DMS53 (cell line): ENCODE measurements at regions not wholly inside any gene's neighbourhood (a gene's known extent, or its start where the extent isn't known, plus 50 kb on each side); places are given as distances from the start of the nearest gene placed in this dataset.

Experiments used
- DNase-seq: peaks from one replicate; lab custom pipeline; 2025; lab: John Stamatoyannopoulos, UW

DNA sequence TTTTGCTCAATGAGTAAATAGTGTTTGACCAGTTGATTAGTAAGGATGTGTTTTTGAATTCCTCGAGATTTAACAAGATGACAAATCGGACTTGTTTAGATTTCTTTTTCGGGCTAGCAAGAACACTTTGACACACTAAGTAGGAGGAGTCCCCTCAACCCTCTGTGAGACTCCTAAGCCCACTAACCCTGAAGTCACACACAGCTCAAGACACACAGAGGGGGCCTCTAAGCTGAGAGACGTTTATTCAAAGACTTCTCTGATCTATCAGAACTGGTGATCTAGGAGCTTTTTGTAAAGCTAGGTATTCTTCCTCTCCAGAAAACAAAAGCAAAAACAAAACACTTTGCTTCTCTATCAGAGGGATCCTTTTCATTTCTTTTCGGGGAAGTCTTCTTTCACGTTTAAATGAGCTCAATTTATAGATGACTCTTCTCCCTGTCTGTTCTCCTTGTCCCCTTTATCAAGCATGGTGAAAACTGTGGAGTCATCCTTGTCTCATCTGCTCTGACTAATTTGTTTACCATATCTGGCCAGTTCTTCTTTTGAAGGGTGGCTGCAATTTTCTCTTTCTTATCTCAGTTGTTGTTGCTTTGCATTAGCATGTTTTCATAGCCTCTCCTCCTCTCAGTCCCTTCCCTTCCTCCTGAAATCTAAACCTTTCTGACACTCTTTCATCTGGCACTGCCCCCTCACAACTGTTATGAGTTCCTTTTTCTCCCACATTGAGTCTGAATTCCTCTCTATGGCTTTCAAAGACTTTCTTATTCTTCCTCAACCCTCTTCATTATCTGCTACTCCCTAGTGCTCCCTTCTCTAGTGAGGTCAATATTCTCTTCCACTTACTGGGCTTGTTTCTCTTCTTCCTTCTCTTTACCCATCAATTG lies 68.5 kb upstream of the RAI14 start:
- peak; percentile 60 for DNase-seq

DNA sequence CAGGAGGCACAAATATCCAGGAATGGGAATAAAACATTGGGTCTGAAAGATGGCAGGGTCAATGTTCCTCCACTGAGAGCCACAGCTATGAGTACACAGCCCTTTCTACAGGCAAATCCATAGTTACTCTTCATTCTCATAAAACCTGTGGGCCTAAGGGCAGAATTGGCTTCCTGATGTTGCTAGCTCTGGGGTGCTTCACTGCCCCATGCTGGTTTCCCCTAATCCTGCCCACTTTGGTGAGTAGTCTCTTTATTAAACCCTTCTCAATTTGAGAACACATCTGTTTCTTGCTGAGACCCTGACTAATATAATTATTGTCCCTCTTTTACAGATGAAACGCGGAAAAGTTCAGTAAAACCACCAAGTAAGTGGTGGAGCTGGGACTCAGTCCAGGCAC lies 66.3 kb upstream of the RAI14 start:
- DNase-seq = no peak

DNA sequence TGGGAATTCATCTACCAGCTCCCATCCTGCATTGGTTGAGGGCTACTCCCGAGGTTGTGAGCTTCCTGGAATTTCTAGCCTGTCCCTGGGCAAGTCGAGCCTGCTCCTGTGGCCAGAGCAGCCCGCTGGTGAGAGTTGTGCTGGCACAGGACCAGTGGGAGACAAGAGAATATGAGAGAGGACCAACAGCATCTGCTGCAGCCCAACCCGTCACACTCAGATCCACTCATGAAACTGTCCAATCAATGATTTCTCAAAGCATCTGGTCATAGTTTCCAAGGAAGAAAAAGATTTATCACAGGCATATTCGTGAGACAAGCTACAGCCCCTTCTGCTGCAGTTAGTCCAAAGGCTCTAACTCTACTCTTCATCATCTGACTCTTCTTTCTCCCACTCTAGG lies 64.4 kb upstream of the RAI14 start:
- DNase-seq = no peak

DNA sequence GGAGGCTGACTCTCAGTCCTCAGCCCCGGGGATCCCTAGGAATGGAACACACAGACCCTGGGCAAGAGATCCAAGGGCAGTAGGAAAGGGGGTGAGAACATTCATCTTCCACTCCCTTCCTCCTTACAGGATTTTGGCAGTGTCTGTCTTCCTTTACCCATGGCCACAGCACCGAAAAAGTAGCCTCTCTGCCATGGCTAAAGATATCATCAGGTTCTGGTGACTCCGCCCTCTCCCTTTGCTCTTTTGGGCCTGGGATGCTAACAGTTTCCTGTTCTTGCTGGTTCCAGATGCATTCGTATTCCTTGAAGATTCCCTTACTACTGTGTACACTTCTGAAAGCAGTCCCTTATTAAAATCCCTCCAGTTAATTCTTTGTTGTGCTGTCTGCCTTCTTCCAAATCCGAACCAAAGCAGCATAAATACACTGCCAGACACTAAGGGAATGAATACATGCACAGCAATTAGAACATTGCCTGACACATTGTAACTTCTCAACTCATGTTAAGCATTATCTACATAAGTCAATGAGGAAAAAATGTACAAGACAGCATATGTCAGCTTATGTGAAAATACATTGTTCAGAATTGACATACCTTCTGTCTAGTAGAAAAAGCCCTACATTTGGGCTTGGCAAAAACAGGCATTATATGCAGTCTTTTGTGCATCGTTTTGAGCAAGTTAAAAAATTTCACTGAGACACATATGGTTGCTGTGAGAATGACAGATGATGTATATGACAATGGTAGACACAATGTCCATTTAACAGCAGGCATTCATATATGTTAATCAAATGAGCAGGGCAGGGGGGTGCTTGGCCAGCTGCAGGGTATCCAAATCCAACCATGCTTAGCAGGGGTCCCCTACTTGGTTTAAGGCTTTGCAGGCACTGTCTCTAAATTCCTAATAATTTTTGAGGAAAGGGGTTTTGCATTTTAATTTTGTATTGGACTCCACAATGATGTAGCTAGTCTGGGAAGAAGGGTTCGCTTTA lies 58.8 kb upstream of the RAI14 start:
- no peak for DNase-seq

DNA sequence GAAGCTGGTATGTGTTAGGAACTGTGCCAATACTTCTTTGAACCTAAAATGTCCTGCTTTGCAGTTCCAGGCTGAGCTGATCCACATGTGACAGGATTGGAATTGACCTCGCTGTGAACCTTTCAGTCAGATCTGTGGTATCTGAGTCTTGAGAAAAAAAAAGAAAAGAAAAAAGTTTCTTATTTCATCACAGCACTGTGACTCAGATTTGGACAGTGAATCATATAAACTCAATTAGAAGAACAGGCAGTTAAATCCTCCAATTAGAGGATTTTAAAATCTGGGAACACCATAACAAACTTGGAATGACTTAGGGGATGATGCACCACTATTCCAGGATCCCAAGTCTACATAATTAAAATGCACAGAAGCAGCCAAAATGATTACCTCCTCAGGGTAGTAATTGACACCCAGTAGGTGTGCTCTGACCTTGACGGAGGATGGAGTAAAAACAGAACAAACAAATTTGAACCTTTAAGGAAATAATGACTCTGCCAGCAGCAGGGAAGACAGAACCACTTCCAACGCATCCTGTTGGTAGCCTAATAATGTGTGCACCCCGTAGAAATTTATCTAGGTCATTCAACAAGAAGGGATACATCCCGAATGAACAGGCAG lies 57.8 kb upstream of the RAI14 start:
- no peak for DNase-seq

DNA sequence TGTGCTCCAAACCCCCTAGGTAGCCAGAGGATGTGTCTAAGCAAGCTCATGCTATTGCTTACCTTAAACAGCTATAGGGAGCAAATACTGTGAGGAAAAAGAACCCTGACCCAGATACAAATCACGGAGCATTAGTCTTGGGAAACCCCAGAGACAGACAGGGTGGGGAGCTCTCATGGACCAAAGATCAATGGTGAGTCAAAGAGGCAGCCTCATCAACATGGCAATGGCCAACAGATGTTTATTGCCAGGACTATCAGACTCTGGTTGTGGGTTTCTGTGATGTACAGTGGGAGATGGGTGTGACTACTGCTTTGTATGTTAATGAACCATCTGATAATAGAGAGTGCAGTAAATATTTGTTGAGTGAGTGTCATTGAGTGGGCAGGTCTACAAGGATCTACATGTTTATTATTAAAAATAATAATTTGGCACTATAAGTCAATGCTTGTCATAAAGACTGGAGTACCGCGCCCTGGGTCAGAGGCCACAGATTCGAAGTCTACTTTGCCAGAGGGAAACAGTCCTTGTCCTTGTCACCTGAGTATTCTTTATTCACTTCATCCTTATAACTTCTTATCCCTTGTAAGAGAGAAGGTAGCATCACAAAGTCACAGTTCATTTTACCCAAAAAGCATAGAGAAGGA lies 56.5 kb upstream of the RAI14 start:
- no peak for DNase-seq

DNA sequence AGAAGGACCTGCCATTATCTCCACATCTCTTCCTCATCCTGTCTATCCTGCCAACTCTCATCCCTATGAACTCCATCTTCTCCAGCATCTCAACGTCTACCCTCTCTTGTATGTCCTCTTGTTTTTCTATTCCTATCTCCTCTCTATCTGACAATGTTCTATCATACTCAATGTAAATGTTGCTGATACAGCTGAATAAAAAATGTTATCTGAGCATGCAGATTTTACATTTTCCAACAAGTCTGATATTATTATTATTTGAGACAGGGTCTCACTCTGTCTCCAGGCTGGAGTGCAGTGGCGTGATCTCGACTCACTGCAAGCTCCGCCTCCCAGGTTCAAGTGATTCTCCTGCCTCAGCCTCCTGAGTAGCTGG lies 56.0 kb upstream of the RAI14 start:
- DNase-seq = no peak

DNA sequence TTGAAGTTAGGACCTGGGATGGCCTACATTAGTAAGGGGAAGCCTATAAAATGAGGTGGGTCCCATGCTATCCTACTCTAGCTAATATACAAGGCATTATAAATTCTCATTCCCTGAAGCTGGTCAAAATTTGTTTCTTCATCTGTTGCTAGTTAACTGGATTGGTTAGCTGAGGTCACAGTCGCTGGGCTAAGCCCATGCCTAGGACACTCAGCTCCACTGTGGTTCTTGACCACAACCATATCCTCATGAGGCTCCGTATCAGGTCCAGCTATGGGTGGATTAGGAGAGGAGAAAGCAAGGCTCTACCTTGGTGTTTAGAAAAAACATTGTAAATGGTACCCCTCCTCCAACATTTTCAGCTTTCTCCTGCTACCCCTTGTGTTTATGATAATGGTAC lies 52.8 kb upstream of the RAI14 start:
- no peak for DNase-seq

DNA sequence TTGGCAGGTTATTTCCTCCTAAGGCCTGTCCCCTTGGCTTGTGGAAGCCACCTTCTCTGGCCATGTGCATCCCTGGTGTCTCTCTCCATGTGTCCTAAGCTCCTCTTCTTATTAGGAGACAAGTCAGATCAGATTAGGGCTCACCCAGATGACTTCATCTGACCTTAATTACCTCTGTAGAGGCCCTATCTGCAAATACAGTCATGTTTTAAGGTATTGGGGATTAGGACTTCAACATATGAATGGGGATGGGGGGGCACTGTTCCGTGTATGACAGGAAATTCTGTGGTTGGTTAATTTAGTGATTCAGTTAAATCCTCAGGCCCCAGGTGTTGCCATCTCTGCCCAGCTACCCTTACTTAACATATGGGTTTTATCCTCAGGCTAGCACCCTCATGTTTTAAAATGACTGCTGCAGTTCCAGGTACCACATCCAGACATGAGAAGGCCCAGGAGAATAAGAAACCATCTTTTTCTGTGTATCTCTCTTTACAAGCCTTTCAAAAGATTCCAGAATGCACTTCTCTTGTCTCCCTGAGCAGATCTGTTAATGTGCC lies 51.9 kb upstream of the RAI14 start:
- no peak for DNase-seq

DNA sequence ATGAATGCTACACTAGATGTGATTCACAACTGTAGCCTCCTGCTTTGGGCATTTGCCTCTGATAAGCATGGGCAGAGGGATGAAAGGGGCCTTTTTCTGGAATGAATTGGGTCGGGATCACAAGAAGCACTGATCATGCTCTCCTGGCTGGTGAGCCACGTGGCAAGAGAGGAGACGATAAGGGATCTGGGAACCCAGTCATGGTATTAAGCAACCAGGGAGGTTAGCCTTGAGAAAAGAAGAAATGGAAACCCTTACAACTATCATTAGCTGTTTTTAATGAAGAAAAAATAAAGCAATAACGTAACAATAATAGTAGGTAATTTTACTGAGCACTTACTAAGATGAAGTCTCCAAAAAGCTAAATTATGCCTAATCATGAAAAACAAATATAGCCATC lies 50.0 kb upstream of the RAI14 start:
- no peak for DNase-seq
